Erythroblast (primary cell): ENCODE measurements at regions not wholly inside any gene's neighbourhood (a gene's known extent, or its start where the extent isn't known, plus 50 kb on each side); places are given as distances from the start of the nearest gene placed in this dataset.

Experiments
- DNase-seq, 2 experiments: peaks; one replicate each; lab custom pipeline; 2025; lab: John Stamatoyannopoulos, UW
- GATA1 ChIP-seq: IDR thresholded peaks from 2 replicates; pipeline ENCODE4 v1.6.1; 2011; ENCODE audit warnings: low read depth, mild to moderate bottlenecking, control low read depth, low read length, moderate library complexity
- POLR2A ChIP-seq: IDR thresholded peaks from 2 replicates; pipeline ENCODE4 v1.6.1; 2011; ENCODE audit warnings: mild to moderate bottlenecking, low read length

- no peak for DNase-seq
- TF ChIP-seq GATA1 (no peak), POLR2A (no peak)
These were observed 125.7 kb downstream of the OAT start for GRCh38 chr10:124292911-124293615.

- no peak for DNase-seq
- TF ChIP-seq POLR2A: no peak
- no peak for TF ChIP-seq GATA1
These were observed 127.6 kb downstream of the OAT start for GRCh38 chr10:124291001-124291701.

GRCh38 chr10:124289851-124290795, 128.6 kb downstream of the OAT start:
- DNase-seq: no peak
- TF ChIP-seq POLR2A: no peak
- no peak for TF ChIP-seq GATA1

- TF ChIP-seq POLR2A (no peak), GATA1 (no peak)
- no peak for DNase-seq
These were observed 129.5 kb downstream of the OAT start for GRCh38 chr10:124288928-124289850.

GRCh38 chr10:124288486-124288885, 130.2 kb downstream of the OAT start:
- DNase-seq: no peak
- TF ChIP-seq POLR2A (no peak), GATA1 (no peak)

- no peak for DNase-seq
- TF ChIP-seq POLR2A (no peak), GATA1 (no peak)
These were observed 130.9 kb downstream of the OAT start for GRCh38 chr10:124287791-124288190.

GRCh38 chr10:124287071-124287685, 131.5 kb downstream of the OAT start:
- TF ChIP-seq GATA1 (no peak), POLR2A (no peak)
- DNase-seq: no peak

GRCh38 chr10:124286621-124287020, 132.1 kb downstream of the OAT start:
- no peak for DNase-seq
- TF ChIP-seq POLR2A: no peak
- TF ChIP-seq GATA1: no peak

GRCh38 chr10:124285587-124286527, 132.9 kb downstream of the OAT start:
- TF ChIP-seq GATA1: no peak
- no peak for TF ChIP-seq POLR2A
- no peak for DNase-seq

- TF ChIP-seq POLR2A: no peak
These were observed 134.8 kb downstream of the OAT start for GRCh38 chr10:124283949-124284250.

GRCh38 chr10:124283215-124283948, 135.3 kb downstream of the OAT start:
- DNase-seq: no peak
- TF ChIP-seq POLR2A (no peak), GATA1 (no peak)

More at GRCh38 chr10:124283949-124284250, 134.8 kb downstream of the OAT start:
- no peak for DNase-seq
